HG03039 (cell line): ENCODE measurements at regions not wholly inside any gene's neighbourhood (a gene's known extent, or its start where the extent isn't known, plus 50 kb on each side); places are given as distances from the start of the nearest gene placed in this dataset.

Experiments used
- ATAC-seq: cut with Tn5 transposase; IDR thresholded peaks from one replicate; pipeline ENCODE4 v1.9.1; 2021; ENCODE audit warnings: mild to moderate bottlenecking, moderate library complexity; ENCODE audit not compliant: unreplicated experiment

- ATAC-seq, result peak; percentile 90
Measured at GRCh38 chr4:157978680-157979361, 194.0 kb downstream of the GASK1B start.

GRCh38 chr4:157977086-157977485 is 195.7 kb downstream of the GASK1B start:
- no peak for ATAC-seq

GRCh38 chr4:157973297-157973696 is 199.5 kb downstream of the GASK1B start:
- no peak for ATAC-seq

GRCh38 chr4:157964463-157964862 is 208.4 kb downstream of the GASK1B start:
- ATAC-seq, result no peak

GRCh38 chr4:157961229-157961990 is 211.4 kb downstream of the GASK1B start:
- ATAC-seq, result no peak

GRCh38 chr4:157957905-157958304 is 214.9 kb downstream of the GASK1B start:
- no peak for ATAC-seq

GRCh38 chr4:157942017-157942416 is 230.8 kb downstream of the GASK1B start:
- ATAC-seq, result no peak

GRCh38 chr4:157934151-157934550 is 238.7 kb downstream of the GASK1B start:
- no peak for ATAC-seq

- no peak for ATAC-seq
Measured at GRCh38 chr4:157932936-157933335, 239.9 kb downstream of the GASK1B start.

GRCh38 chr4:157929486-157929885 is 243.3 kb downstream of the GASK1B start:
- no peak for ATAC-seq

GRCh38 chr4:157918036-157918832 is 254.6 kb downstream of the GASK1B start:
- ATAC-seq, result no peak

GRCh38 chr4:157912212-157912611 is 260.6 kb downstream of the GASK1B start:
- ATAC-seq, result no peak

GRCh38 chr4:157911662-157912061 is 261.2 kb downstream of the GASK1B start:
- no peak for ATAC-seq

- ATAC-seq, result no peak
Measured at GRCh38 chr4:157908691-157909090, 264.1 kb downstream of the GASK1B start.

GRCh38 chr4:157908031-157908430 is 264.8 kb downstream of the GASK1B start:
- ATAC-seq, result no peak

- ATAC-seq, result no peak
Measured at GRCh38 chr4:157907226-157907946, 265.4 kb downstream of the GASK1B start.

- ATAC-seq, result no peak
Measured at GRCh38 chr4:157898836-157899605, 273.8 kb downstream of the GASK1B start.

GRCh38 chr4:157897855-157898370 is 274.9 kb downstream of the GASK1B start:
- ATAC-seq, result no peak

- ATAC-seq, result no peak
Measured at GRCh38 chr4:157896726-157897125, 276.1 kb downstream of the GASK1B start.

GRCh38 chr4:157895205-157895604 is 277.6 kb downstream of the GASK1B start:
- ATAC-seq, result no peak
